Motor neuron (in vitro differentiated cells): ENCODE measurements at regions not wholly inside any gene's neighbourhood (a gene's known extent, or its start where the extent isn't known, plus 50 kb on each side); places are given as distances from the start of the nearest gene placed in this dataset.
"Not testable (repeated sequence)": the region's sequence is repeated elsewhere in the genome, so short reads cannot be mapped to it uniquely, and the experiment has no call there.

Experiments
- ATAC-seq, 8 experiments: fragments of 200-7000 bp; cut with Tn5 transposase; replicated peaks in 6 of 8; 2 replicates each; pipeline ENCODE4 v1.8.0; 2021; ENCODE audit warnings: mild to moderate bottlenecking in 8 of 8, moderate library complexity in 8 of 8
- H3K27ac ChIP-seq, 2 donors: fragments of 250-450 bp; sonication (Bioruptor Pico); 2 replicates each; pipeline ENCODE4 v1.9.0; 2021; ENCODE audit warnings: antibody characterized with exemption in 2 of 2, mild to moderate bottlenecking in 2 of 2, moderate library complexity in 1 of 2
- H3K4me1 ChIP-seq, 2 donors: fragments of 250-450 bp; sonication (Bioruptor Pico); replicated peaks in 1 of 2; 2 replicates each; pipeline ENCODE4 v1.6.1; 2021; ENCODE audit warnings: antibody characterized with exemption in 2 of 2, mild to moderate bottlenecking in 2 of 2, moderate library complexity in 1 of 2
- H3K4me3 ChIP-seq, 5 donors: fragments of 250-450 bp; sonication (Bioruptor Pico); 2 replicates each; pipeline ENCODE4 v1.9.0; 2021; ENCODE audit warnings: antibody characterized with exemption in 5 of 5, mild to moderate bottlenecking in 5 of 5, moderate library complexity in 4 of 5
- WGBS, 10 experiments: fragments of 450-650 bp; shearing (Covaris generic); methylation state at CpG; one replicate each; pipeline ENCODE4 v1.0.0; 2022; 5-methylcytosine and 5-hydroxymethylcytosine counted together
- in situ Hi-C, 9 experiments: fragments of 400-800 bp; cut with MboI; loops; one replicate each; pipeline ENCODE4 v1.15.0; 2021; ENCODE audit warnings: low sequenced_read_pairs in 9 of 9, low pct_unique_long_range_greater_than_20kb in 2 of 9; ENCODE audit not compliant: unreplicated experiment in 9 of 9

- in situ Hi-C loops, result no loop called here
- no peak overlapping the region for H3K4me3 ChIP-seq
- 0 to 41% (median 15%) methylated on average over 1 to 2 of the region's 2 CpGs; no CpG with 5 or more reads in 4 of the 10 experiments for WGBS, 10 experiments
- ATAC-seq, result peak in 6 of 8 experiments; percentile 16 to 81 (median 52)
- H3K4me1 ChIP-seq, result peaks cover 6 to 15% of the 10 kb centered on the region in 2 donors
- H3K27ac ChIP-seq, result no peak overlapping the region
Observed at GRCh38 chr13:26853323-26853722, 92.7 kb upstream of the GPR12 start.

GRCh38 chr13:26847281-26847680 is 86.7 kb upstream of the GPR12 start:
- in situ Hi-C loops, result no loop called here
- 0 to 60% (median 40%) methylated on average over 1 of the region's 1 CpG; no CpG with 5 or more reads in 5 of the 10 experiments for WGBS, 10 experiments
- H3K4me1 ChIP-seq, result peaks cover 6 to 7% of the 10 kb centered on the region in 2 donors
- peak in 2 of 8 experiments; percentile 35 to 44 for ATAC-seq
- no peak overlapping the region for H3K27ac ChIP-seq
- H3K4me3 ChIP-seq, result no peak overlapping the region

- ATAC-seq, H3K4me1 ChIP-seq, H3K27ac ChIP-seq, H3K4me3 ChIP-seq, in situ Hi-C loops: not testable (repeated sequence)
- 25 to 100% (median 88%) methylated on average over 1 to 7 of the region's 7 CpGs; no CpG with 5 or more reads in 1 of the 10 experiments for WGBS, 10 experiments
Observed at GRCh38 chr13:26845063-26845462, 84.5 kb upstream of the GPR12 start.

- peaks cover 7 to 15% of the 10 kb centered on the region in 2 donors for H3K4me1 ChIP-seq
- H3K4me3 ChIP-seq, result no peak overlapping the region
- H3K27ac ChIP-seq, result no peak overlapping the region
- no peak for ATAC-seq
- 0 to 100% (median 58%) methylated on average over 1 to 3 of the region's 4 CpGs; no CpG with 5 or more reads in 2 of the 10 experiments for WGBS, 10 experiments
- in situ Hi-C loops, result no loop called here
Observed at GRCh38 chr13:26839682-26840081, 79.1 kb upstream of the GPR12 start.

- H3K4me1 ChIP-seq, result peaks cover 10 to 22% of the 10 kb centered on the region in 2 donors
- in situ Hi-C loops, result no loop called here
- no peak overlapping the region for H3K4me3 ChIP-seq
- H3K27ac ChIP-seq, result no peak overlapping the region
- ATAC-seq, result no peak
- 0 to 93% (median 15%) methylated on average over 1 to 2 of the region's 2 CpGs; no CpG with 5 or more reads in 3 of the 10 experiments for WGBS, 10 experiments
Observed at GRCh38 chr13:26838821-26839220, 78.2 kb upstream of the GPR12 start.

- Histone ChIP-seq H3K27ac (no peak overlapping the region), H3K4me3 (no peak overlapping the region), H3K4me1 (peaks cover 19 to 29% of the 10 kb centered on the region in 2 donors)
- 0 to 87% (median 67%) methylated on average over 1 to 4 of the region's 6 CpGs; no CpG with 5 or more reads in 5 of the 10 experiments for WGBS, 10 experiments
- in situ Hi-C loops, result no loop called here
- ATAC-seq, result no peak
Observed at GRCh38 chr13:26837997-26838396, 77.4 kb upstream of the GPR12 start.

GRCh38 chr13:26837102-26837501 is 76.5 kb upstream of the GPR12 start:
- 0 to 100% (median 67%) methylated on average over 1 to 3 of the region's 3 CpGs; no CpG with 5 or more reads in 6 of the 10 experiments for WGBS, 10 experiments
- ATAC-seq, result no peak
- Histone ChIP-seq H3K27ac (no peak overlapping the region), H3K4me1 (peaks cover 20 to 29% of the 10 kb centered on the region in 2 donors), H3K4me3 (no peak overlapping the region)
- in situ Hi-C loops, result no loop called here

- peak in 7 of 8 experiments; percentile 20 to 82 (median 63) for ATAC-seq
- in situ Hi-C loops, result no loop called here
Observed at GRCh38 chr13:26836626-26837025, 76.0 kb upstream of the GPR12 start.

GRCh38 chr13:26834646-26835045 is 74.1 kb upstream of the GPR12 start:
- Histone ChIP-seq H3K4me1 (peaks cover 20 to 29% of the 10 kb centered on the region in 2 donors), H3K27ac (peak overlapping the region in 1 of 2 donors; percentile 30), H3K4me3 (no peak overlapping the region)
- in situ Hi-C loops, result no loop called here
- ATAC-seq, result peak in 7 of 8 experiments; percentile 45 to 92 (median 75)
- 0 to 25% (median 4%) methylated on average over 2 to 4 of the region's 4 CpGs; no CpG with 5 or more reads in 1 of the 10 experiments for WGBS, 10 experiments

More at GRCh38 chr13:26836626-26837025, 76.0 kb upstream of the GPR12 start:
- no peak overlapping the region for H3K4me3 ChIP-seq
- H3K27ac ChIP-seq, result no peak overlapping the region
- H3K4me1 ChIP-seq, result peaks cover 20 to 29% of the 10 kb centered on the region in 2 donors

- Histone ChIP-seq H3K27ac (no peak overlapping the region), H3K4me3 (no peak overlapping the region), H3K4me1 (peaks cover 18 to 19% of the 10 kb centered on the region in 2 donors)
- 17 to 100% (median 83%) methylated on average over 1 to 6 of the region's 6 CpGs; no CpG with 5 or more reads in 2 of the 10 experiments for WGBS, 10 experiments
- ATAC-seq, result no peak
- in situ Hi-C loops, result no loop called here
Observed at GRCh38 chr13:26831336-26831908, 70.8 kb upstream of the GPR12 start.

GRCh38 chr13:26829716-26830115 is 69.1 kb upstream of the GPR12 start:
- 29 to 100% (median 92%) methylated on average over 1 to 4 of the region's 4 CpGs; no CpG with 5 or more reads in 5 of the 10 experiments for WGBS, 10 experiments
- Histone ChIP-seq H3K4me3 (no peak overlapping the region), H3K27ac (no peak overlapping the region), H3K4me1 (peaks cover 15 to 18% of the 10 kb centered on the region in 2 donors)
- ATAC-seq, result no peak
- in situ Hi-C loops, result no loop called here

- WGBS, 10 experiments, result 0 to 86% (median 17%) methylated on average over 1 of the region's 1 CpG; no CpG with 5 or more reads in 4 of the 10 experiments
- Histone ChIP-seq H3K27ac (no peak overlapping the region), H3K4me3 (no peak overlapping the region), H3K4me1 (peaks cover 0 to 4% of the 10 kb centered on the region in 2 donors)
- peak in 1 of 8 experiments; percentile 49 for ATAC-seq
- in situ Hi-C loops, result no loop called here
Observed at GRCh38 chr13:26824581-26824980, 64.0 kb upstream of the GPR12 start.

GRCh38 chr13:26822146-26822545 is 61.6 kb upstream of the GPR12 start:
- no peak for ATAC-seq
- in situ Hi-C loops, result no loop called here
- no peak overlapping the region for H3K4me3 ChIP-seq
- no peak overlapping the region for H3K27ac ChIP-seq
- H3K4me1 ChIP-seq, result peaks cover 3 to 9% of the 10 kb centered on the region in 2 donors

GRCh38 chr13:26821672-26822071 is 61.1 kb upstream of the GPR12 start:
- in situ Hi-C loops, result no loop called here
- Histone ChIP-seq H3K27ac (no peak overlapping the region), H3K4me3 (no peak overlapping the region), H3K4me1 (peaks cover 3 to 9% of the 10 kb centered on the region in 2 donors)
- no peak for ATAC-seq
- 60 to 100% (median 96%) methylated on average over 1 to 6 of the region's 7 CpGs; no CpG with 5 or more reads in 5 of the 10 experiments for WGBS, 10 experiments
